ENCODE measurements at regions not wholly inside any gene's neighbourhood (a gene's known extent, or its start where the extent isn't known, plus 50 kb on each side); places are given as distances from the start of the nearest gene placed in this dataset.

DNA sequence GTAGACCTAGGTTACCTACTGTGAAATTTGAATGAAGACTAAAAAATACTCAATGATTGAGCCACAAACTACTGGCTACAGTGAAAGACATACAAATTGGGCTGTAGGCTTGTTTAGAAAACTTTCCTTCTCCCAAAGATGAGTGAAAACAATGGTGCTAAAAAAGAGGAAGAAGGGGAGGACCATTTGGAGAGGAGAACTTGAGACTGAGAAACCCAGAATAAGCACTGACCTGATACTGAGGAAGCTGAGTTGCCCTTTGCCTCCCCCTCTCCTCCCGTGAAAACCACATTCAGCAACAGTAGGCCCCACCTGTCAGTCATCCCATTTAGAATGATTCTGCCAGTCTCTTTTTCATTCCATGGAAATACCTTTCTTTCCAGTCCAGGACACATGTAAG, 484.0 kb upstream of the TGFBR2 start:
- DNase-seq, result no peak

DNA sequence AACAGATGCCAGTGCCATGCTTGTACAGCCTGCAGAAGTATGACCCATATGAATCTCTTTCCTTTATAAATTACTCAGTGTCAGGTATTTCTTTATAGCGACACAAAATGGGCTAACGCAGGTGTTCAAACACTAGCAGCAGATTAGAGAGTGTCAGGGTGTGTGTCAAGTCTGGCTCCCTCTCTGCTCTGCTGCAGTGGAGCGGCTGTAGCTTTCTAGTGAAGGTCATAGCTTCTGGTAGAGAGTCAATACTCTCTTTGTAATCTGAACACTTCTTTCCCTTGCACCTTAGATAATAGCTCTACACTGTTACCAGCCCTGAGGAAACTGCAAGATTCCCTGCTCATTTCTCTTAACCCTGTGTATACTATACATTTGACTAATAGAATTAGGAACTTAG, 483.2 kb upstream of the TGFBR2 start:
- no peak for DNase-seq

DNA sequence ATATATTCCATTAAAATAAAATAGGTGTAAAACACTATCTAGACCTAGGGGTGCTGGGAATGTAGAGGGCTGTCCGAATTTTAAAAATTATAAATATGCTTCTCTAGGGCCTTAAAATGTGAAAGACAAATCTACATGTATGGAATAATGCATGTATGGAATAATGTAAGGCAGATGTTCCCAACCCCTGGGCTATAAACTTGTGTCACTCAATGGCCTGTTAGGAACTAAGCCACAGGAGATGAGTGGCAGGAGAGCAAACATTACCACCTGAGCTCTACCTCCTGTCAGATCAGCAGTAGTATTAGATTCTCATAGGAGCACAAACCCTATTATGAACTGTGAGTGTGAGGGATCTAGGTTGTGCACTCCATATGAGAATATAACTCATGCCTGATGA, 482.6 kb upstream of the TGFBR2 start:
- DNase-seq, result no peak

DNA sequence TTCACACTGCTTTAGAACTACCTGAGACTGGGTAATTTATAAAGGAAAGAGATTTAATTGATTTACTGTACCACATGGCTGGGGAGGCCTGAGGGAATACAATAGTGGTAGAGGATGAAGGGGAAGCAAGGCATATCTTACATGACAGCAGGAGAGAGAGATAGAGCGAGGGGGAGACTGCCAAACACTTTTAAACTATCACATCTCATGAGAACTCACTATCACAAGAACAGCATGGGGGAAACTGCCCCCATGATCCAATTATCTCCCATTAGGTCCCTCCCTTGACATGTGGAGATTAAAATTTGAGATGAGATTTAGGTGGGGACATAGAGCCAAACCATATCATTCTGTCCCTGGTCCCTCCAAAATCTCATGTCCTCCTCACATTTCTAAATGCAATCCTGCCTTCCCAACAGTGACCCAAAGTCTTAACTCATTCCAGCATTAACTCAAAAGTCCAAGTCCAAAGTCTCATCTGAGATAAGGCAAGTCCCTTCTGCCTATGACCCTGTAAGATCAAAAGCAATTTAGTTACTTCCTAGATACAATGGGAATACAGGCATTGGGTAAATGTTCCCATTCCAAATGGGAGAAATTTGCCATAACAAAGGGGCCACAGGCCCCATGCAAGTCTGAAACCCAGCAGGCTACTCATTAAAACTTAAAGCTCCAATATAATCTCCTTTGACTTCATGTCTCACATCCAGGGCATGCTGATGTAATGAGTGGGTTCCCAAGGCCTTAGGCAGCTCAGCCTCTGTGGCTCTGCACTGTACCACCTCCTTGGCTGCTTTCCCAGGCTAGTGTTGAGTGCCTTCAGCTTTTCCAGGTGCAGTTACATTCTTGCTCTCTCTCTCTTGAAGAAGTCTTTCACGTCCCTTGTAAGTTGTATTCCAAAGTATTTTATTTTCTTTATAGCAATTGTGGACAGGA, 481.7 kb upstream of the TGFBR2 start:
- DNase-seq, result no peak

DNA sequence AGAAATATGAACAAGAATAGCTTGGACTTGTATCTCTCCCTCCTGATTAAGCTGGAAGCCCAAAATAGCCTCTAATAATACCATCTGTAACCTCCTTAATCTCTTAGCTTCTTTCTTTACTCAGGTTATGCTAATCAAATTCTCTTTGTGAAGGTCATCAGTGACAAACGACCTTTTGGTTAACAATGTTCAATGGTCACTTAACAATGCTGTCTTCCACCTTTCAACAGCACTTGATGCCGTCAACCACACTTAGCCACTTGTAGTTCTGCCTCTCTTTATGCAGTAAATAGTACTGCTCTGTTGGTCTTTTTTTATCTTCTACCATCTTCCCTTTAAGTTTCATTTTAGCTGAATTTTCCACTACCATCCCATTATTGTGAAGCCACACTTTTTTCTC, 476.6 kb upstream of the TGFBR2 start:
- DNase-seq, result no peak

DNA sequence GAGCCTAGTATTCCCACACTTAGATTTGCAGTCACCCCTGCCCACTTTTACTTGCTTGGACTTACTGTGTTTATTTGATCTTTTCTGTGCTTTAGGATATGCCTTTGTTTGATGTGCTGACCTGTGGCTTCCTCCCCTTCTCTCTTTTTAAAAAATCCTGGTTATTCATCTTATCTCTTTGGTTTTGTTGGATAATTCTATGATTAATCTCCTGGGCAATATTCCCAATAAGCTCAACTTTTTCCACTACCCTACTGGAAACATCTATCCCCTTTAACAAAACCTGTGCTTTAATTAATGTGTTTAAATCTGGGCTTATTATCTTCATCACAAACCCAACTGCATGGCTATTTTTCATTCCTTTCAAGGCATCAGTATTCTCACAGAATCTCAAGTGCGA, 476.0 kb upstream of the TGFBR2 start:
- no peak for DNase-seq

DNA sequence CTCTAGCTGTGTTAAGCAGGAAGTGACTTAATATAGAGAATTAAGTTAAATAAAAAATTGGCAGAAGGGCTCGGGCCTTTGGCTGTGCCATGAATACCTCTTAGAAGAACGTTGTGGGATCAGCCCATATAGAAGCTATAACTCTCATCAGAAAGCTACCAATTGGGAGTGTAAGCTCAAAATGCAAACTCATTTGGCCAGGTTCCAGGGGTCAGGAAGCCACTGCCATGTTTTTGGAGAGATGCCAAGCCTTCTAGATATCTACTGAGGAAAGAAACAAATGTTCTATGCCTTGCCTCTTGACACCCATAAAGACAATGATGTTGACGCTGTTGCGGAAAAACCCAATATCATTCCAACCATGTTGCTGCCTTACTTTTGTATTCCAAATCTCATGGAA, 475.2 kb upstream of the TGFBR2 start:
- no peak for DNase-seq

DNA sequence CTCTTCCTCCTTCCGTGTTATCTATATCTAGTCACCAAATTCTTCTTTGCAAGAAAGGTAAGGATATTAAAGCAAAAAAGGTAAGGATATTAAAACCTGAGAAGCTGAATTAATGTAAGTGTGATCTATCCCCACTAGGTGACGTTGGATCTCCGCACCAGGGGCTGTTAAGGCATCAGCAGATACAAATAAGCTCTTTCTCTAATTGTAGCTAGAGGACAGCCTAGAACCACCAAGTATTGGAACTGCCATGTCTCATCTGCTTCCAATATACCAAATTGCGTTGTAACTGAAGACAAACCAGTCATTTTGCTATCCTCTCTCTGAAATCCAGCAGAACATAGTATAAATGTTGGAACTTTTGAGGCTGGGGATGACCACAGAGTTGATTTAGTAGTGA, 471.2 kb upstream of the TGFBR2 start:
- no peak for DNase-seq

DNA sequence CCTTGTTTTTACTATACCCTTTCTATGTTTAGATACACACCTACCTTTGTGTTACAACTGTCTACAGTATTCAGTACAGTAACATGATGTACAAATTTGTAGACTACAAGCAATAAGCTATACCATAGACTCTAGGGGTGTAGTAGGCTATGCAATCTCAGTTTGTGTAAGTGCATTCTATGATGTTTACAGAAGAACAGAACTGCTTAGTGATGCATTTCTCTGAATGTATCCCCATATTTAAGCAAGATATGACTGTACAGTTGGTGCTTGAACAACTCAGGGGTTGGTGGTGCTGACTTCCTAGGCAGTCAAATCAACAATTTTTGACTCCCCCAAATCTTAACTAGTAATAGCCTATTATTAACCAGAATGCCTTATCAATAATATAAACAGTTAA, 467.1 kb upstream of the TGFBR2 start:
- no peak for DNase-seq

DNA sequence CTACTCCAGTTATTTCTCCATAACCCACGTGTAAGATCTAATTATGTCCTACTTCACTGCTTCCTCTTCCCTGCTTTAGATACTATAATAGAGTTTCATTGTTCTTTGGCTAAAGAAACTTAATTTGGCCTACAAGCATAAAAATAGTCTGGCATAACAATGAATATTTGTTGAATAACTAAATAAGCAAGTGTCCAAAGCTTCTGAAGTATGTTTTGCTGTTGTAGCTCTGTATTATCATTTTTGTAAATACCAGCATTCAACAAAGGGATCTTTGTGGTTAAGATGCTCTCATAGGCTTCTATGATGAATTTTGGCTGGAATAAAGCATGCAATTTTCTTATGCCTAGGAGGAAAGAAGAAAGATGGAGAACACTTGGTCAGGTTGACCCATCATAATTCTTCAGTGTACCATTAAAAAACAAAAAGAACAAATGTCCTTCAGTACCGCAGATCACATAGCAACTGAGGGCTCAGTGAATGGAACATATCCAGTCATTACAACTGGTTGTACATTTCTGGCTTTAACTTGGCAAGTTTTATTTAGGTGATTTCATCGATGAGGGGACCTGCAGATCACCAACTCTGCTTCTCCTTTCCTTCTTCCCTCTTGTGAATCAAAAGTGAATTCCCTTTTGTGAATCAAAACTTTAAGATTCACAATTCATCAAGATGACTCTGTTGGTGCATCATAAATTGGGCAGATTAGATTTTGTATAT, 465.9 kb upstream of the TGFBR2 start:
- DNase-seq, result no peak

DNA sequence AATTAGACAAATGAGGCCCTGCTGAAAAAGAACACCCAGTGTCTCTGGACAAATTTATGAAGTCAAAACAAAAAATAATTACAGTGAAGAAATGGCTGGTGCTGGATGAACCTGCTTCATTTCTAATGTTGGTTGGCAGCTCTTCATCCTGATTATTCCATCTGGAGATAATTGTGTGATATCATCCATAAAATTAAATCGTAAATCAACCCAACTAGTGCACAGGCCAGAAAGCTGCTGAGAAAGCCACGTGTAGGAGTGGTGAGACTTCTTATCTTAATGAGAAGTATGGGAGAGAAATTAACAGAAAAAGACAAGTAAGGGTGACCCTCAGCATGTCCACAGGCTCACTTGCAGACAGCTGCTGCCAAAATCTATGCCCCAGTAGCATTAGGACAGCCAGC, 465.2 kb upstream of the TGFBR2 start:
- no peak for DNase-seq

DNA sequence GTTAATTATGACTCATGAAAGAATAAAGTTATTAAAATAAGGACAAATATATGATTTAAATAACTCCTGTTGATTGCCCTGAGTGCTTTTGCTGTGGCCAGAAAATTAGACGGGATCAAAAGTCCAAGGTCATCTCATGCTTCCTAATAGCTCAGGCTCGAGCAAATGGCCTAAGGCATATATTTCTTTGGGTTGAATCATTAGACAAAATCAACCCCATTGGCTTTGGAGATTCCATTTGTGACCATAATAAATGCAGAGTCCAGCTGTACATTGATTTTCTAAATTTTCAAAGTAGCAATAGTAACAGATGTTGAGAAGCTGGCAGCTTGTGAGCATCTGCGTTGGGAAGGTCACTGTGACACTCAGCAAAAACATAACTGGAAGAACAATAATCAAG, 464.5 kb upstream of the TGFBR2 start:
- DNase-seq, result no peak

DNA sequence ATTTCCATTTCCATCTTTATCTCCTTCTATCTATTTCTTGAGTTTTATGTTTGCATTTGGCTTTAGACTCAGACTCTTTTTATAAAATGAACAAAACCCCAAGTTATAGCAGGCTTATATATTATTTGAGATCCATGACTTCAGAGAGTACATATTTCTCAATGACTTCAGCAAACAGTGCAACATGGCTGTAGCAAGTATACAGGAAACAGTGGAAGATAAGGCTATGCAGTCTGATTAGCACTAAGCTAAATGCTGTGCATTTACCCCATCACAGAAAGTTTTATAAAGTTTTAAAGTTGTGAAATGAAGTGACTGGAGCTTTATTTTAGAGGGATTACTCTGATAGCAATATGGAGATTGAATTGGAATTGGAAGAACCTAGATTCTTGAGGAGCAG, 463.5 kb upstream of the TGFBR2 start:
- no peak for DNase-seq

DNA sequence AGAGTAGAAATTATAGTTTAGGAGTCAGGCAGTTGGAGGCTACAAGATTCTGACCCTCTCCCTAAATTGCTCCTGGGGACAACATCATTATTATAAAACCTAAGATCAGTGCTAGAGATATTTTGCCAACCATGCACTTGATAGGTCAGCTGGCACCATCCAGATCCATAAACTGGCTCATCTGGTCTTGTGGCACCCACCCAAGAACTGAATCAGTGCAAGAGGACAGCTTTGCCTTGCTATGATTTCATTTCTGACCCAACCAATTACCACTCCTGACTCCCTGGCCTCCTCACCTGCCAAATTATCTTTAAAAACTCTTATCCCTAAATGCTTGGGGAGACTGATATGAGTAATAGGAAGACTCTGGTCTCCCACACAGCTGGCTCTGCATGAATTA, 461.1 kb upstream of the TGFBR2 start:
- no peak for DNase-seq

DNA sequence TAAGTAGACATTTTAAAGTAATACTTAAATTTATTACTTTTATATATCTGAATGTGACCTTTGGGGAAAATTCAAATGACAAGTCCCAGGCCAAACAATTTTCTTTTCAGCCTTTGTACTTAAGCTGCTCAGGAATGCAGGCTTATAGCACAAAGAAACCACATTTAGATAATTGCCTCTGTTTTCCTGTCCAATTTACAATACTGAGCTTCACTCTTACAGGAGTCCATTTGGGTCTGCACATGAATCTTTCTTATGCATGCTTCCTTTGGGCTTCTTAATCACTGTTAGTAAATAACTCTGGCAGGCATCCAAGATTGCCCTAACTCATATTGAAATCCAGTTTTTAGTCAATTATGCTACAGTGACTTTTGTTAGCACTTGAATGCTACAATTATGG, 459.4 kb upstream of the TGFBR2 start:
- no peak for DNase-seq

DNA sequence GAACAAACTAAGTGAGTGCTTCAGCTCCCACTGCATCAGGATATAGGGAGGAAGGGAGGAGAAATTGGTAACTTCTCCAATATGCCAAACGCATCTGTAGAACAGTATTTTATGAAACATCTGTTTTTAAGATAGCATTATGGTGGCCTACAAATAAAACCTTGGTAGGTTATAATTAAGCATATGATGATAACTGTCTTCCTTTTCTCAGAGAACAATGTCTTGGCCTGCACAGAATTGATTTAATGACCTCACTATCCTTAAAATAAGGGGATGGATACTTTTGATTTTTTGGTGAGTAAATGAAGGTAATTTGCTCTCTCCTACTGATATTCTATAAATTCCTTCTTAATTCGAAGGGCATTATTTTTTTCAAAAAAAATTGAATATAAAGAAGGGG, 451.5 kb upstream of the TGFBR2 start:
- no peak for DNase-seq

DNA sequence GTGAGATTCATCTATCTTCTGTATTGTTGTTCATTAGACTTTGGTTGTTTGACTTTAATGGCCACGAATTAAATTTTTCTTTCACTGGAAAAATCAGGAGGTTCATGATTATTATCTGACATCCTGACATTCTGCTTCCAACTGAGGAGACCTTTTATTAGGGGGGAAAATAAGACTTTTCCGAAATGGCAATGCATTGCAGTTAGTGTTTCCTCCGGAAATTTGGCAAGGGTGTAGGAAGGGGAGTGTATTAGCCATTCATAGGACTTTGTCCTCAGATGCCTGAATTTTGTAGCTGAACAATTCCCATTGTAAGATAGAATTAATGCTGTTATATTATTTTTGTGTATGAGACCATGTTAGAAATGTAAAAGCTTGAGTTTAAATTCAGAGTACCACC, 450.6 kb upstream of the TGFBR2 start:
- no peak for DNase-seq

DNA sequence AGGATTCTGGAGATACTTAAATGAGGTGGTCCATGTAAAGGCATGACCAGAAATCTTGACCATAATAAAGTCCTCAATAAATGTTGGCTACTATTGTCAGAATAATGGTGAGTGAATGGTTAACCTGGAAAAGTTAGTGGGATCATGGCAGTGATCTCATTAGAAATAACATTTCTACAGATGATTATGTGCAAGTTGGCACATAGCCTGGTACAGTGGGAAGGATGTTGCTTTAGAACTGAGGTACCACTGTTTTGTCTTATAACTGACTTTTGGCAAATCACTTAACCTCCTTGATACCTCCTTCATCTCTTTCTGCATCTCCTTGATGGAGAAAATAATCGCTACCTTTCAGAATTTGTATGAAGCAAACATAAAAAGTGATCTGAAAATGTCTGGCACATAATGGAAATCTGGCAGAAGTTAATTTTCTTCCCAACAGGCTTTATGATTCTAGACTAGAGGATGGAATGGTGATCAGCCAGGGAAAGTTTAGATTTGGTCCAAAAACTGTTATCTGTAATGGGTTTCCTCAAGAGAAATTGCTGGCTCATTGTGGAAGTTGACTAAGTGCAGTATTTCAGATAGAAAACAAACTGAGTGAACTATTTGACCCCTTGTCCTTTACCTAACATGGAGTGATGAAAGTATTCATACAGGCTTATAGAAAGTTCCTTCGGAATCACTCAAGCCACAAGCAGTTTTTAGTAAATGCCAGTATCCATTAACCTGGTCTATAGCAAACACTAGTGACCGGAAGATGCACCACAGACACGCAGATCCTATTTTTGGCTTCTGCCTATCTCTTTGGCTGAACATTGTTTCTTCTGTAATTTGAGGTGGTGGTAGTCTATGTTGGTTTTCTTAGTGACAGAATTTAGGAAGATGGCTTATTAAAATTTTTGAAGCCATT, 449.6 kb upstream of the TGFBR2 start:
- DNase-seq, result no peak

DNA sequence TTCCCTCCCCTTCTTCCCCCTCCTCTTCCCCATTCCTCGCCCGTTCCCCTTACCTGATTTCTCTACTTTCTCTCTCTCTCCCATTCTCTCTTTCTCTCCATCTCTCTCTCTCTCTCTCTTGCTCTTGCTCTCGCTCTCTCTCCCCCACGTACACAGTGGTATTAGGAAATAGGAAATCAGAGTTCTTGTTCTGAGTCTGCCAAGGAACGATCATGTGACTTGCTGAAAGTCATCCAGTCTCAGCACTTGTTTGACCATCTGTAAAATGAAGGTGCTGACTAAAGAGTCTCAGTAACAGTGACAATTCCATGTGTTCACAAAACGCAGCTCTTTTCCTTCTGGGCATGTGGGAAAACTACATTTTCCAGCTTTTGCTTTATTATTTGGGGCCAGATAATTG, 445.0 kb upstream of the TGFBR2 start:
- DNase-seq, result no peak

DNA sequence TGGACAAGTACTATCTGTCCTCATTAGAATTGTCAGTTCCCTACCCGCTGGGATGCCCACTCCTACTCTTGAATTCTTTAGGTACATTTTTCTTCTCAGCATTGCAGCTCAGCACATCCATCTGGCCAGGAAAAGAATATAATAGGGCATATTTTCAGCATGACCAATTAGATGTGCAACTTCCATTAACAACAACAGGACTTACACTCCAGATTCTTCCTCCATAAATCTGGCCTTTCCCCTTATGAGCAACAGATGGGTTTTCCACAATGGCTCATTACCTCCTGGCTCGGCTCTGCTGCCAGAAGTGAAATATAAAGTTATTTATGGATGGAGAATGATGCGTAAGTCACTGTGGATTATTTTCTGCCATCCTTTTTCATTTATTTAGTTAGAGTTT, 443.8 kb upstream of the TGFBR2 start:
- no peak for DNase-seq

DNA sequence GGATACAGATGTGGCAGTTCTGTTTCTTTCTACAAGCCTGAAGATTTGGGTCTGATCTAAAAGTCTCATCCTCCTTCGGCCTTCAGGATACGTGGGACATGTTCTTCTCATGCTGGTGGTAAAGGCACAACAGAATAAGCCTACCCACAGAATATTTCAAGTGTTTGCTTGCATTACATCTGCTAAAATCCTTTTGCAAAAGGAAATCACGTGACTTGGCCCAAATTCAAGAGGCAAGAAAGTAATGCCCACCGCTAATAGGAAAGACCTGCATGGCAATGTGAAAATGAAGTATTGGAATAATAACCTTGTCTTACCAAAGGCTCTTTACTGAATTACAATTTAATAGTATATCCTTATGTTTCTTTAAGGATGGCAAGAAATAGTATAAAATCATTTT, 439.9 kb upstream of the TGFBR2 start:
- no peak for DNase-seq

DNA sequence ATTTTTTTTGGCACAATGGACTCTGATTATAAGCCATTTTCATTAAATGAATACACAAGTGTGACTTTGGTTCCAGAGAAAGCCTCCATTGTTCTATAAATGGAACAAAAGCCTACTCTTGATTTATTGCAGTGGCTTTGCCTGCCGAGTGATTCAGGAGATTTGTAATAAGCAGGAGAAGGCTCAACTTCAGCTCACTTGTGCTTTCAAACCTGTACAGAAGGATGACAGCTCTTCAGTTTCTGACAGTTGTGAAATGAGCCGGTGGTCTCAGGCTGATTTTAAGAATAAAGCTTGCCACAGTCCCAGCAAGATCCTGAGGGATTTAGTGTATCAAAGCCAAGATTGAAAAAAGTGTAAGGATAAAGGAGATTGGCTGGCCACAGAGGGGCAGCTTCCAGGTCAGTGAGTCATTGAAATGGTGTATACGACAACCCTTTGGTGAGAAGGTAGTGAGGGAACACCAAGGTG, 438.8 kb upstream of the TGFBR2 start:
- no peak for DNase-seq

DNA sequence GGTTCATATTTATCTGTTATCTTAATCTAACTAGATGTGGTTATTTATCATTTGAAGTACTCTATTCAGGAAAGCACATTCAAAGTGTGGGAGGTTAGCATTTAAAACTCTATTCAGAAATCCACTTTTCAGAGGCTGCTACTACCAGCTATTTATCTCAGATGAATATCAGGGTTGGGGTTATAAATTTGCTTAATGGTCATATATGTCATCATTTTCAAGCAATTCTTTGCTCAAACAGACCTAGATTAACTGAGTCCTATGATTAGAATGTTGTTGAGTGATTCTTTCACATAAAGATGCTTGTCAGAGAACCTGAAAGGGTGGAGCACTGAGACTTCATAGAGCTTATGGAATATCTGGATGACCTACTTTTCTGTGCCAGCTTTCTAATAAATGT, 436.9 kb upstream of the TGFBR2 start:
- DNase-seq, result no peak

Measured in KG1 (cell line).